Globus pallidus (tissue), 1 donor: ENCODE measurements at regions not wholly inside any gene's neighbourhood (a gene's known extent, or its start where the extent isn't known, plus 50 kb on each side); places are given as distances from the start of the nearest gene placed in this dataset.

Experiments
- DNase-seq: peaks from one replicate; pipeline ENCODE4 v3.0.0-alpha.2; 2015; ENCODE audit warnings: low spot score

- no peak for DNase-seq
These were observed 326.4 kb downstream of the SLITRK2 start for GRCh38 chrX:146144039-146144438.

- no peak for DNase-seq
These were observed 336.6 kb downstream of the SLITRK2 start for GRCh38 chrX:146154191-146154590.

- DNase-seq = no peak
These were observed 343.0 kb downstream of the SLITRK2 start for GRCh38 chrX:146160443-146161203.

GRCh38 chrX:146173742-146174141 is 356.1 kb downstream of the SLITRK2 start:
- DNase-seq = no peak

GRCh38 chrX:146181858-146182257 is 364.2 kb downstream of the SLITRK2 start:
- no peak for DNase-seq

GRCh38 chrX:146186540-146186939 is 368.9 kb downstream of the SLITRK2 start:
- no peak for DNase-seq

- DNase-seq = no peak
These were observed 371.7 kb downstream of the SLITRK2 start for GRCh38 chrX:146189371-146189770.

GRCh38 chrX:146208821-146209220 is 391.2 kb downstream of the SLITRK2 start:
- DNase-seq = no peak

GRCh38 chrX:146224442-146224841 is 406.8 kb downstream of the SLITRK2 start:
- DNase-seq = no peak

GRCh38 chrX:146238173-146238572 is 420.5 kb downstream of the SLITRK2 start:
- DNase-seq = no peak

GRCh38 chrX:146241902-146242301 is 424.3 kb downstream of the SLITRK2 start:
- DNase-seq = no peak

- no peak for DNase-seq
These were observed 425.4 kb downstream of the SLITRK2 start for GRCh38 chrX:146243041-146243440.

- no peak for DNase-seq
These were observed 441.6 kb downstream of the SLITRK2 start for GRCh38 chrX:146259207-146259606.

GRCh38 chrX:146264763-146265375 is 447.2 kb downstream of the SLITRK2 start:
- no peak for DNase-seq

GRCh38 chrX:146278381-146278780 is 460.8 kb downstream of the SLITRK2 start:
- DNase-seq = no peak
